ENCODE measurements at regions not wholly inside any gene's neighbourhood (a gene's known extent, or its start where the extent isn't known, plus 50 kb on each side); places are given as distances from the start of the nearest gene placed in this dataset.

- peak; percentile 9 to 59 for DNase-seq (ENCODE audit: low spot score in 2 of 2)
- H3K4me3 ChIP-seq: no peak overlapping the region
Measured at GRCh38 chr2:201972621-201973255, 60.9 kb upstream of the FZD7 start.

GRCh38 chr2:201973305-201973928 lies 60.2 kb upstream of the FZD7 start:
- Histone ChIP-seq H3K4me1 (peaks cover 18% of the 10 kb centered on the region), H3K36me3 (replicated peaks) (no peaks in the 10 kb centered on the region), H3K27me3 (ENCODE audit: low read depth) (no peaks in the 10 kb centered on the region), H3K9me3 (no peaks in the 10 kb centered on the region), H3K4me3 (no peak overlapping the region)
- DNase-seq (ENCODE audit: low spot score in 2 of 2): no peak
- in situ Hi-C loops (cut with MboI; ENCODE audit: low sequenced_read_pairs): no loop called here

More at GRCh38 chr2:201972621-201973255, 60.9 kb upstream of the FZD7 start:
- no peaks in the 10 kb centered on the region for H3K27me3 ChIP-seq (ENCODE audit: low read depth)
- no peaks in the 10 kb centered on the region for H3K9me3 ChIP-seq
- H3K36me3 ChIP-seq (replicated peaks): no peaks in the 10 kb centered on the region
- peaks cover 18% of the 10 kb centered on the region for H3K4me1 ChIP-seq
- in situ Hi-C loops (cut with MboI; ENCODE audit: low sequenced_read_pairs): no loop called here

- H3K4me1 ChIP-seq: peaks cover 18% of the 10 kb centered on the region
- no peaks in the 10 kb centered on the region for H3K27me3 ChIP-seq (ENCODE audit: low read depth)
- H3K9me3 ChIP-seq: no peaks in the 10 kb centered on the region
- H3K36me3 ChIP-seq (replicated peaks): no peaks in the 10 kb centered on the region
- no peak for DNase-seq (ENCODE audit: low spot score in 2 of 2)
- in situ Hi-C loops (cut with MboI; ENCODE audit: low sequenced_read_pairs): no loop called here
- H3K4me3 ChIP-seq: no peak overlapping the region
Measured at GRCh38 chr2:201974171-201975100, 59.2 kb upstream of the FZD7 start.

- Histone ChIP-seq H3K4me1 (peaks cover 18% of the 10 kb centered on the region), H3K4me3 (no peak overlapping the region), H3K9me3 (no peaks in the 10 kb centered on the region), H3K27me3 (ENCODE audit: low read depth) (no peaks in the 10 kb centered on the region), H3K36me3 (replicated peaks) (no peaks in the 10 kb centered on the region)
- in situ Hi-C loops (cut with MboI; ENCODE audit: low sequenced_read_pairs): no loop called here
- DNase-seq (ENCODE audit: low spot score in 2 of 2): no peak
Measured at GRCh38 chr2:201975434-201975833, 58.2 kb upstream of the FZD7 start.

- Histone ChIP-seq H3K4me1 (peaks cover 14% of the 10 kb centered on the region), H3K27me3 (ENCODE audit: low read depth) (no peaks in the 10 kb centered on the region), H3K9me3 (no peaks in the 10 kb centered on the region), H3K4me3 (no peak overlapping the region), H3K36me3 (replicated peaks) (no peaks in the 10 kb centered on the region)
- in situ Hi-C loops (cut with MboI; ENCODE audit: low sequenced_read_pairs): no loop called here
- DNase-seq (ENCODE audit: low spot score in 2 of 2): no peak
Measured at GRCh38 chr2:201975964-201976612, 57.6 kb upstream of the FZD7 start.

GRCh38 chr2:201977651-201978050 lies 56.0 kb upstream of the FZD7 start:
- no peaks in the 10 kb centered on the region for H3K27me3 ChIP-seq (ENCODE audit: low read depth)
- peaks cover 7% of the 10 kb centered on the region for H3K4me1 ChIP-seq
- in situ Hi-C loops (cut with MboI; ENCODE audit: low sequenced_read_pairs): no loop called here
- no peak overlapping the region for H3K4me3 ChIP-seq
- no peak for DNase-seq (ENCODE audit: low spot score in 2 of 2)
- H3K9me3 ChIP-seq: no peaks in the 10 kb centered on the region
- H3K36me3 ChIP-seq (replicated peaks): no peaks in the 10 kb centered on the region

- DNase-seq (ENCODE audit: low spot score in 2 of 2): no peak
- Histone ChIP-seq H3K4me1 (peaks cover under 1% of the 10 kb centered on the region), H3K4me3 (no peak overlapping the region), H3K9me3 (no peaks in the 10 kb centered on the region), H3K27me3 (ENCODE audit: low read depth) (no peaks in the 10 kb centered on the region), H3K36me3 (replicated peaks) (no peaks in the 10 kb centered on the region)
- in situ Hi-C loops (cut with MboI; ENCODE audit: low sequenced_read_pairs): no loop called here
Measured at GRCh38 chr2:201978333-201978732, 55.3 kb upstream of the FZD7 start.

- no peaks in the 10 kb centered on the region for H3K4me1 ChIP-seq
- H3K36me3 ChIP-seq (replicated peaks): no peaks in the 10 kb centered on the region
- no peaks in the 10 kb centered on the region for H3K9me3 ChIP-seq
- H3K27me3 ChIP-seq (ENCODE audit: low read depth): no peaks in the 10 kb centered on the region
- in situ Hi-C loops (cut with MboI; ENCODE audit: low sequenced_read_pairs): no loop called here
- DNase-seq (ENCODE audit: low spot score in 2 of 2): no peak
- H3K4me3 ChIP-seq: no peak overlapping the region
Measured at GRCh38 chr2:201978986-201979385, 54.7 kb upstream of the FZD7 start.

- DNase-seq (ENCODE audit: low spot score in 2 of 2): no peak
- in situ Hi-C loops (cut with MboI; ENCODE audit: low sequenced_read_pairs): no loop called here
- H3K27me3 ChIP-seq (ENCODE audit: low read depth): no peaks in the 10 kb centered on the region
Measured at GRCh38 chr2:201980389-201980821, 53.2 kb upstream of the FZD7 start.

GRCh38 chr2:201980946-201981345 lies 52.7 kb upstream of the FZD7 start:
- no peaks in the 10 kb centered on the region for H3K27me3 ChIP-seq (ENCODE audit: low read depth)
- no peaks in the 10 kb centered on the region for H3K9me3 ChIP-seq
- no peaks in the 10 kb centered on the region for H3K36me3 ChIP-seq (replicated peaks)
- no peak for DNase-seq (ENCODE audit: low spot score in 2 of 2)
- H3K4me1 ChIP-seq: no peaks in the 10 kb centered on the region
- in situ Hi-C loops (cut with MboI; ENCODE audit: low sequenced_read_pairs): no loop called here
- no peak overlapping the region for H3K4me3 ChIP-seq

More at GRCh38 chr2:201980389-201980821, 53.2 kb upstream of the FZD7 start:
- H3K36me3 ChIP-seq (replicated peaks): no peaks in the 10 kb centered on the region
- no peaks in the 10 kb centered on the region for H3K4me1 ChIP-seq
- H3K4me3 ChIP-seq: no peak overlapping the region
- H3K9me3 ChIP-seq: no peaks in the 10 kb centered on the region

GRCh38 chr2:201983174-201983573 lies 50.5 kb upstream of the FZD7 start:
- Histone ChIP-seq H3K36me3 (replicated peaks) (no peaks in the 10 kb centered on the region), H3K4me3 (no peak overlapping the region), H3K4me1 (no peaks in the 10 kb centered on the region), H3K27me3 (ENCODE audit: low read depth) (no peaks in the 10 kb centered on the region), H3K9me3 (no peaks in the 10 kb centered on the region)
- in situ Hi-C loops (cut with MboI; ENCODE audit: low sequenced_read_pairs): no loop called here
- DNase-seq (ENCODE audit: low spot score in 2 of 2): no peak

- no peak for DNase-seq (ENCODE audit: low spot score in 2 of 2)
- Histone ChIP-seq H3K9me3 (no peaks in the 10 kb centered on the region), H3K27me3 (ENCODE audit: low read depth) (no peaks in the 10 kb centered on the region), H3K4me1 (no peaks in the 10 kb centered on the region), H3K36me3 (replicated peaks) (no peaks in the 10 kb centered on the region), H3K4me3 (no peak overlapping the region)
- in situ Hi-C loops (cut with MboI; ENCODE audit: low sequenced_read_pairs): no loop called here
Measured at GRCh38 chr2:201983800-201984199, 49.9 kb upstream of the FZD7 start.
